Hepatocyte (in vitro differentiated cells): ENCODE measurements at regions not wholly inside any gene's neighbourhood (a gene's known extent, or its start where the extent isn't known, plus 50 kb on each side); places are given as distances from the start of the nearest gene placed in this dataset.
A peak's percentile ranks its signal among the peaks of the same experiment; 100 is the strongest.

Experiments used
- DNase-seq: peaks from one replicate; pipeline ENCODE4 v3.0.0-alpha.2; 2016; ENCODE audit warnings: low spot score
- H2AFZ ChIP-seq: fragments of 200-600 bp; sonication (generic); 2 replicates; pipeline ENCODE4 v1.6.0; 2016; ENCODE audit warnings: antibody characterized with exemption, mild to moderate bottlenecking
- H3K27ac ChIP-seq: fragments of 200-600 bp; sonication (generic); 2 replicates; pipeline ENCODE4 v1.5.1; 2016; ENCODE audit warnings: mild to moderate bottlenecking
- H3K27me3 ChIP-seq: fragments of 200-600 bp; sonication (generic); 2 replicates; pipeline ENCODE4 v1.6.1; 2016
- H3K36me3 ChIP-seq: fragments of 200-600 bp; sonication (generic); replicated peaks from 2 replicates; pipeline ENCODE4 v1.5.1; 2016; ENCODE audit warnings: low read depth; ENCODE audit not compliant: insufficient read depth
- H3K4me1 ChIP-seq: fragments of 200-600 bp; sonication (generic); 2 replicates; pipeline ENCODE4 v1.5.1; 2016; ENCODE audit warnings: mild to moderate bottlenecking, moderate library complexity; ENCODE audit not compliant: insufficient read depth
- H3K4me2 ChIP-seq: fragments of 200-600 bp; sonication (generic); 2 replicates; pipeline ENCODE4 v1.6.0; 2016
- H3K4me3 ChIP-seq: fragments of 200-600 bp; sonication (generic); 2 replicates; pipeline ENCODE4 v1.5.1; 2016; ENCODE audit warnings: mild to moderate bottlenecking
- H3K79me2 ChIP-seq: fragments of 200-600 bp; sonication (generic); 2 replicates; pipeline ENCODE4 v1.6.0; 2017; ENCODE audit warnings: mild to moderate bottlenecking
- H3K9me2 ChIP-seq: fragments of 200-600 bp; sonication (generic); replicated peaks from 2 replicates; pipeline ENCODE4 v1.6.0; 2017; ENCODE audit warnings: mild to moderate bottlenecking; ENCODE audit not compliant: insufficient read depth
- H3K9me3 ChIP-seq: fragments of 200-600 bp; sonication (generic); 2 replicates; pipeline ENCODE4 v1.5.1; 2016; ENCODE audit warnings: low read depth, mild to moderate bottlenecking
- H4K20me1 ChIP-seq: fragments of 200-600 bp; sonication (generic); 2 replicates; pipeline ENCODE4 v1.6.0; 2016; ENCODE audit warnings: mild to moderate bottlenecking; ENCODE audit not compliant: insufficient read depth, poor library complexity, severe bottlenecking
- EZH2 ChIP-seq: fragments of 200-600 bp; sonication (generic); IDR thresholded peaks from 2 replicates; pipeline ENCODE4 v1.6.1; 2016; ENCODE audit warnings: antibody characterized with exemption, mild to moderate bottlenecking, borderline replicate concordance
- EZH2phosphoT487 ChIP-seq: fragments of 200-600 bp; sonication (generic); IDR thresholded peaks from one replicate; pipeline ENCODE4 v1.6.1; 2018; ENCODE audit warnings: antibody characterized with exemption, mild to moderate bottlenecking, low read depth, moderate library complexity; ENCODE audit not compliant: unreplicated experiment, severe bottlenecking
- WGBS: methylation state at CpG from one replicate; pipeline ENCODE4 v1.1.6; 2016; ENCODE audit warnings: low lambda C conversion rate; ENCODE audit errors: missing lambda C conversion rate; 5-methylcytosine and 5-hydroxymethylcytosine counted together
- TF ChIP-seq, protein P1 (sequence below): fragments of 200-600 bp; sonication (generic); IDR thresholded peaks from 2 replicates; pipeline ENCODE4 v1.5.1; 2016; ENCODE audit warnings: antibody characterized with exemption, mild to moderate bottlenecking; ENCODE audit not compliant: poor library complexity

DNA sequence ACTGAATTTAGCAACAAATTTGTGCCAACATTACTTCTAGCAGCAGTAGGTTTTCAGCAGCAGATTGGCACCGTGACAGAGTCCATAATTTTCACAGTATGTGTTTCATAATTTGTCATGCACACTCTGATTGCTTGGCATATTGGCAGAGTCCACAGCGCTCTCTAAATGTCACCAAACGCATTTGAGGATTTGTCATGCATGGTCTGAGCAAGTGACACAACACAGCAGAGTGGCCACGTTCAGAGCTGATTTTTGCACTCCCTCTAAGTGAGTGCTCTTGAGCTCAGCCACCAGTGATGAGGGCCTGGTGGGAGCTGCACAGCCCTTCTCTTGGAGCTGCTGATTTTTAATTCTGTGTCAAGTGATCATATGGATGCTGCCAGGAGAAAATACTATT lies 1270.8 kb downstream of the ROBO1 start:
- no peaks in the 10 kb centered on the region for H3K4me1 ChIP-seq
- no peak overlapping the region for H2AFZ ChIP-seq
- no peak for DNase-seq
- no peaks in the 10 kb centered on the region for H3K79me2 ChIP-seq
- no peaks in the 10 kb centered on the region for H4K20me1 ChIP-seq
- no peaks in the 10 kb centered on the region for H3K9me2 ChIP-seq
- WGBS, result 74% methylated on average over 4 of the region's 4 CpGs
- H3K36me3 ChIP-seq, result no peaks in the 10 kb centered on the region
- H3K27ac ChIP-seq, result no peak overlapping the region
- H3K4me2 ChIP-seq, result no peak overlapping the region
- no peak for TF ChIP-seq EZH2
- no peak for TF ChIP-seq EZH2phosphoT487
- TF ChIP-seq, protein P1, sequence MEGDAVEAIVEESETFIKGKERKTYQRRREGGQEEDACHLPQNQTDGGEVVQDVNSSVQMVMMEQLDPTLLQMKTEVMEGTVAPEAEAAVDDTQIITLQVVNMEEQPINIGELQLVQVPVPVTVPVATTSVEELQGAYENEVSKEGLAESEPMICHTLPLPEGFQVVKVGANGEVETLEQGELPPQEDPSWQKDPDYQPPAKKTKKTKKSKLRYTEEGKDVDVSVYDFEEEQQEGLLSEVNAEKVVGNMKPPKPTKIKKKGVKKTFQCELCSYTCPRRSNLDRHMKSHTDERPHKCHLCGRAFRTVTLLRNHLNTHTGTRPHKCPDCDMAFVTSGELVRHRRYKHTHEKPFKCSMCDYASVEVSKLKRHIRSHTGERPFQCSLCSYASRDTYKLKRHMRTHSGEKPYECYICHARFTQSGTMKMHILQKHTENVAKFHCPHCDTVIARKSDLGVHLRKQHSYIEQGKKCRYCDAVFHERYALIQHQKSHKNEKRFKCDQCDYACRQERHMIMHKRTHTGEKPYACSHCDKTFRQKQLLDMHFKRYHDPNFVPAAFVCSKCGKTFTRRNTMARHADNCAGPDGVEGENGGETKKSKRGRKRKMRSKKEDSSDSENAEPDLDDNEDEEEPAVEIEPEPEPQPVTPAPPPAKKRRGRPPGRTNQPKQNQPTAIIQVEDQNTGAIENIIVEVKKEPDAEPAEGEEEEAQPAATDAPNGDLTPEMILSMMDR, result no peak
- no peak overlapping the region for H3K4me3 ChIP-seq
- no peaks in the 10 kb centered on the region for H3K9me3 ChIP-seq
- H3K27me3 ChIP-seq, result no peaks in the 10 kb centered on the region

DNA sequence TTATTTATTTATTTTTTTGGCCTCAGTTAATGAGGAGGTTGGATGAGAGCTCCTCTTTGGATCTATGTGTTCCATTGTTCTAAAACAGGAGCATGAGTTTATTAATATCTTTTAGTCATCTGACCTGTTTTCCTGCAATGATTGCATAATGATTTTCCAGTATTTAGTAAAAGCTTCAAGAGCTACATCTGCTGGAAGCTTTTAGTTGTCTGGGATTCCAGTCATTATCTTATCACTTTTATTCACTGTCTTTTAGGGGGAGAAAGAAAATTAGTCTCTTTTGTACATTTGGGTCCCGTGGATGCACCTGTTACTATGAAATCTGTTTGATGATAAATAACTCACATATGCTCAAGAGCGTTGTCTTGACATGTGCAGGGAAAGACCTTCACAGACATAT lies 1270.0 kb downstream of the ROBO1 start:
- Histone ChIP-seq H3K27ac (no peak overlapping the region), H3K36me3 (no peaks in the 10 kb centered on the region), H3K79me2 (no peaks in the 10 kb centered on the region), H4K20me1 (no peaks in the 10 kb centered on the region), H3K27me3 (no peaks in the 10 kb centered on the region), H3K4me2 (no peak overlapping the region), H3K4me3 (no peak overlapping the region), H3K9me2 (no peaks in the 10 kb centered on the region), H3K4me1 (no peaks in the 10 kb centered on the region), H3K9me3 (no peaks in the 10 kb centered on the region), H2AFZ (no peak overlapping the region)
- no peak for TF ChIP-seq EZH2phosphoT487
- TF ChIP-seq, protein P1, result peak; percentile 26
- no peak for TF ChIP-seq EZH2
- no peak for DNase-seq
- 34% methylated on average over 2 of the region's 2 CpGs for WGBS

DNA sequence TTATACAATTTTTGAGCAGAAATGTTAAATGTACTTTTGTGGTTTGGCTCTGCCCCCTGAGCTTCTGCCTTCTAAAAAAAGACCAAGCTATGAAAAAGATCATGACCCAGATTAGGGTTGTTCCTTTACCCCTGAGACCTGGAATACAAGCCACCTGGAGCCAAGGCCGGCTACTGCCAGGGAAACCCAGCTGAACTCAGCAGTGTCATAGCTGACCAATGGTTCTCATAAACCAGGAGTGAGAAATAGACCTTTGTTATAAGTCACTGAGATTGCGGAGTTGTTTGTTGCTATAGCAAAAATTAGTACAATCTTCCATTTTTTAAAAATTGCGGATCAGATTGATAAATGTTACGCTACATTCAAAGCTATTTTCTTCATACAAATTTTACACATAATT lies 1261.7 kb downstream of the ROBO1 start:
- WGBS, result 65% methylated on average over 4 of the region's 4 CpGs
- no peaks in the 10 kb centered on the region for H3K27me3 ChIP-seq
- no peaks in the 10 kb centered on the region for H4K20me1 ChIP-seq
- no peak overlapping the region for H3K4me3 ChIP-seq
- no peaks in the 10 kb centered on the region for H3K9me3 ChIP-seq
- TF ChIP-seq, protein P1, result no peak
- TF ChIP-seq EZH2, result no peak
- TF ChIP-seq EZH2phosphoT487, result no peak
- no peaks in the 10 kb centered on the region for H3K4me1 ChIP-seq
- no peak overlapping the region for H3K27ac ChIP-seq
- DNase-seq, result no peak
- no peaks in the 10 kb centered on the region for H3K36me3 ChIP-seq
- H3K79me2 ChIP-seq, result no peaks in the 10 kb centered on the region
- no peak overlapping the region for H2AFZ ChIP-seq
- no peaks in the 10 kb centered on the region for H3K9me2 ChIP-seq
- H3K4me2 ChIP-seq, result no peak overlapping the region

GRCh38 chr3:78506581-78507195 lies 1261.1 kb downstream of the ROBO1 start:
- Histone ChIP-seq H3K4me2 (no peak overlapping the region), H3K79me2 (no peaks in the 10 kb centered on the region), H3K4me1 (no peaks in the 10 kb centered on the region), H3K9me2 (no peaks in the 10 kb centered on the region), H3K4me3 (no peak overlapping the region), H4K20me1 (no peaks in the 10 kb centered on the region), H3K9me3 (no peaks in the 10 kb centered on the region), H3K27ac (no peak overlapping the region), H3K36me3 (no peaks in the 10 kb centered on the region), H3K27me3 (no peaks in the 10 kb centered on the region), H2AFZ (no peak overlapping the region)
- TF ChIP-seq, protein P1, result no peak
- TF ChIP-seq EZH2 (no peak), EZH2phosphoT487 (no peak)
- no peak for DNase-seq
- WGBS, result 26% methylated on average over 2 of the region's 2 CpGs
